Psoas muscle (tissue), 7 donors: ENCODE measurements at regions not wholly inside any gene's neighbourhood (a gene's known extent, or its start where the extent isn't known, plus 50 kb on each side); places are given as distances from the start of the nearest gene placed in this dataset.

Experiments
- ATAC-seq, 4 donors: fragments of 200-7000 bp; cut with Tn5 transposase; one replicate each; pipeline ENCODE4 v1.9.1; 2020; ENCODE audit warnings: moderate library complexity in 3 of 4, mild to moderate bottlenecking in 2 of 4
- DNase-seq, 2 donors: peaks; one replicate each; pipeline ENCODE4 v3.0.0-alpha.2; 2020
- H3K27ac ChIP-seq: fragments of 200-600 bp; one replicate; pipeline ENCODE4 v1.8.0; 2022
- H3K27me3 ChIP-seq, 3 donors: fragments of 200-600 bp in 1 of 3; one replicate each; pipeline versions ENCODE4 v1.6.1 to v1.8.0; 2013 to 2022; ENCODE audit warnings: low read length in 2 of 3, mild to moderate bottlenecking in 2 of 3, moderate library complexity in 1 of 3; ENCODE audit not compliant: insufficient read depth in 3 of 3
- H3K36me3 ChIP-seq, 2 donors: fragments of 200-600 bp in 1 of 2; one replicate each; pipeline versions ENCODE4 v1.6.1 to v1.8.0; 2013 to 2022; ENCODE audit warnings: low read depth in 1 of 2, mild to moderate bottlenecking in 1 of 2, moderate library complexity in 1 of 2; ENCODE audit not compliant: insufficient read depth in 1 of 2
- H3K4me1 ChIP-seq: fragments of 200-600 bp; one replicate; pipeline ENCODE4 v1.8.0; 2022
- H3K4me3 ChIP-seq: fragments of 200-600 bp; one replicate; pipeline ENCODE4 v1.8.0; 2022; ENCODE audit warnings: mild to moderate bottlenecking
- H3K9me3 ChIP-seq: fragments of 200-600 bp; one replicate; pipeline ENCODE4 v1.8.0; 2022
- WGBS, 3 donors: extraction: QIAGEN DNeasy Blood & Tissue Kit; methylation state at CpG; one replicate each; pipeline versions ENCODE4 v1.1.6 to v1.1.7; 2013; 5-methylcytosine and 5-hydroxymethylcytosine counted together
- intact Hi-C, 2 donors: fragments of 100-400 bp; cut with DNase I; formaldehyde crosslinking; loops; one replicate each; pipeline versions ENCODE4 v1.11.0 to v1.14.2; 2022
- TF ChIP-seq, protein P1 (sequence below): fragments of 200-600 bp; IDR thresholded peaks from one replicate; pipeline ENCODE4 v1.8.0; 2022; ENCODE audit warnings: antibody characterized with exemption
- donor health status: healthy with polysubstance abuse.
- donor health status: DM: no; HTN: no; CAD: no; lungs with moderate emphysema.
- donor health status: Bipolar disorder and iron deficiency.
- donor health status: healthy.
- donor health status: DM: yes; HTN: yes; CAD: no.
- donor health status: DM: no; HTN: no; CAD: no.
- donor health status: DM: yes; HTN: yes; CAD: no.

- Histone ChIP-seq H3K4me3 (no peak overlapping the region), H3K27me3 (no peaks in the 10 kb centered on the region), H3K4me1 (no peaks in the 10 kb centered on the region), H3K36me3 (no peaks in the 10 kb centered on the region), H3K9me3 (no peaks in the 10 kb centered on the region), H3K27ac (no peak overlapping the region)
- no peak for ATAC-seq
- DNase-seq = no peak
- intact Hi-C loops = no loop called here
- TF ChIP-seq, protein P1, sequence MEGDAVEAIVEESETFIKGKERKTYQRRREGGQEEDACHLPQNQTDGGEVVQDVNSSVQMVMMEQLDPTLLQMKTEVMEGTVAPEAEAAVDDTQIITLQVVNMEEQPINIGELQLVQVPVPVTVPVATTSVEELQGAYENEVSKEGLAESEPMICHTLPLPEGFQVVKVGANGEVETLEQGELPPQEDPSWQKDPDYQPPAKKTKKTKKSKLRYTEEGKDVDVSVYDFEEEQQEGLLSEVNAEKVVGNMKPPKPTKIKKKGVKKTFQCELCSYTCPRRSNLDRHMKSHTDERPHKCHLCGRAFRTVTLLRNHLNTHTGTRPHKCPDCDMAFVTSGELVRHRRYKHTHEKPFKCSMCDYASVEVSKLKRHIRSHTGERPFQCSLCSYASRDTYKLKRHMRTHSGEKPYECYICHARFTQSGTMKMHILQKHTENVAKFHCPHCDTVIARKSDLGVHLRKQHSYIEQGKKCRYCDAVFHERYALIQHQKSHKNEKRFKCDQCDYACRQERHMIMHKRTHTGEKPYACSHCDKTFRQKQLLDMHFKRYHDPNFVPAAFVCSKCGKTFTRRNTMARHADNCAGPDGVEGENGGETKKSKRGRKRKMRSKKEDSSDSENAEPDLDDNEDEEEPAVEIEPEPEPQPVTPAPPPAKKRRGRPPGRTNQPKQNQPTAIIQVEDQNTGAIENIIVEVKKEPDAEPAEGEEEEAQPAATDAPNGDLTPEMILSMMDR = no peak
Observed at GRCh38 chr9:78997296-78997695, 574.5 kb upstream of the TLE4 start.

- Histone ChIP-seq H3K9me3 (no peaks in the 10 kb centered on the region), H3K4me3 (no peak overlapping the region), H3K27ac (no peak overlapping the region), H3K36me3 (no peaks in the 10 kb centered on the region), H3K27me3 (no peaks in the 10 kb centered on the region), H3K4me1 (no peaks in the 10 kb centered on the region)
- intact Hi-C loops = no loop called here
- no peak for DNase-seq
- WGBS, 3 donors = 70 to 73% (median 70%) methylated on average over 4 of the region's 4 CpGs
- TF ChIP-seq, protein P1 = no peak
- no peak for ATAC-seq
Observed at GRCh38 chr9:79000230-79001002, 571.3 kb upstream of the TLE4 start.

DNA sequence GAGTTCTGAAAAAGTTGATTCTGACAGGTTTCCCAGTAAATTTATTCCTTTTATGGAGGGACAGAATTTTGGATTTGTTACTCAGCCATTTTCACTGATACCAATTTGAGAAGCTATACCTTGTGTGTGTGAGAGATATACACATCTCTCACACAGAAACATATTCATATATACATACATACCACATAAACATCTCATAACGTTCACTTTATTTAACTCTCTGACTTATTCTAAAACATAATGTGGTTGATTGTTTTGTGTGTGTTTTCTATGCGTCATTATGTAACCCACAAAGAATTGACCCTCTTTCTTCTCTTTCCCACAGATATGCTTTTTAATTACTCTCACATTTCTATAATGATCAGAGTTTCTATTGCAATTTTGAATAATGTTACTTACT lies 570.8 kb upstream of the TLE4 start:
- intact Hi-C loops = no loop called here
- Histone ChIP-seq H3K4me1 (no peaks in the 10 kb centered on the region), H3K27me3 (no peaks in the 10 kb centered on the region), H3K9me3 (no peaks in the 10 kb centered on the region), H3K27ac (no peak overlapping the region), H3K36me3 (no peaks in the 10 kb centered on the region), H3K4me3 (no peak overlapping the region)
- TF ChIP-seq, protein P1 = no peak
- 88 to 93% (median 90%) methylated on average over 2 of the region's 2 CpGs for WGBS, 3 donors
- no peak for ATAC-seq
- no peak for DNase-seq

DNA sequence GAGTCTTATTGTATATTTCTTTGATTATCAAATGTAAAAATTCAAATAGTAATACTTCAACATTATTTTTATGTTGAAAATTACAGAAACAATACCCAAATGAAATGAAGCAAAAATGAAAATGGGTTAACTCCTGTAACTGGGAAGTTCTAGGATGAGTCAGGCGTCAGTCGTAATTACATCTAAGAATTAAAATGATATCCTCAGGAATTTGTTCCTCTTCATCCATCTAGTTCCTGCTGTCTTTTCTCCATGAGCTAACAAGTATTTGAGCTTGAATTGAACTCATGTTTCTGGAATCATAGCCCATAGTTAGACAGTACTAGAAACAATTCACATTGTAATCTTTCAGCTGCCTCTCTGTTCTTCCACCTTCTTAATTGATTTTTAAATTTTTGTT lies 568.3 kb upstream of the TLE4 start:
- intact Hi-C loops = no loop called here
- no peaks in the 10 kb centered on the region for H3K4me1 ChIP-seq
- TF ChIP-seq, protein P1 = no peak
- ATAC-seq (no peak), DNase-seq (no peak)
- H3K4me3 ChIP-seq = no peak overlapping the region
- H3K9me3 ChIP-seq = no peaks in the 10 kb centered on the region
- H3K27me3 ChIP-seq = no peaks in the 10 kb centered on the region
- H3K36me3 ChIP-seq = no peaks in the 10 kb centered on the region
- no peak overlapping the region for H3K27ac ChIP-seq
- WGBS, 3 donors = 83 to 92% (median 90%) methylated on average over 2 of the region's 2 CpGs

- Histone ChIP-seq H3K4me1 (no peaks in the 10 kb centered on the region), H3K9me3 (no peaks in the 10 kb centered on the region), H3K4me3 (no peak overlapping the region), H3K27ac (no peak overlapping the region), H3K27me3 (no peaks in the 10 kb centered on the region), H3K36me3 (no peaks in the 10 kb centered on the region)
- DNase-seq = no peak
- intact Hi-C loops = no loop called here
- ATAC-seq = no peak
- TF ChIP-seq, protein P1 = no peak
- 96 to 97% (median 96%) methylated on average over 4 of the region's 4 CpGs for WGBS, 3 donors
Observed at GRCh38 chr9:79004032-79004431, 567.7 kb upstream of the TLE4 start.
